Adrenal gland (tissue), 9 donors: ENCODE measurements at regions not wholly inside any gene's neighbourhood (a gene's known extent, or its start where the extent isn't known, plus 50 kb on each side); places are given as distances from the start of the nearest gene placed in this dataset.

Experiments
- DNase-seq, 7 donors: peaks; one replicate each; pipeline ENCODE4 v3.0.0-alpha.2; 2019 to 2020
- H3K27ac ChIP-seq, 5 donors: fragments of 200-600 bp; sonication (generic) in 4 of 5; 1 replicate in 3 of 5; 2 replicates in 2 of 5; pipeline versions ENCODE4 v1.5.1 to v1.8.0; 2016 to 2020; ENCODE audit warnings: mild to moderate bottlenecking in 1 of 5
- H3K27me3 ChIP-seq: fragments of 200-600 bp; 2 replicates; pipeline ENCODE4 v1.8.0; 2021
- H3K36me3 ChIP-seq, 2 donors: fragments of 200-600 bp; replicated peaks in 1 of 2; 1 replicate in 1 of 2; 2 replicates in 1 of 2; pipeline versions ENCODE4 v1.5.1 to v1.8.0; 2018 to 2022
- H3K4me1 ChIP-seq, 2 donors: fragments of 200-600 bp; replicated peaks in 1 of 2; 1 replicate in 1 of 2; 2 replicates in 1 of 2; pipeline versions ENCODE4 v1.5.1 to v1.8.0; 2018 to 2021
- H3K4me3 ChIP-seq, 4 donors: fragments of 200-600 bp; sonication (generic) in 3 of 4; one replicate each; pipeline ENCODE4 v1.5.1; 2016 to 2018
- H3K9me3 ChIP-seq, 3 donors: fragments of 200-600 bp; sonication (generic) in 1 of 3; replicated peaks in 1 of 3; 1 replicate in 2 of 3; 2 replicates in 1 of 3; pipeline versions ENCODE4 v1.5.1 to v1.8.0; 2016 to 2021
- CTCF ChIP-seq, 6 experiments: fragments of 450-650 bp in 4 of 6; fragments of 200-600 bp in 2 of 6; sonication (generic) in 1 of 6; IDR thresholded peaks; 1 replicate in 5 of 6; 2 replicates in 1 of 6; pipeline versions ENCODE4 v1.5.1 to v1.8.0; 2016 to 2021; ENCODE audit warnings: antibody characterized with exemption in 6 of 6, mild to moderate bottlenecking in 2 of 6, moderate library complexity in 1 of 6
- POLR2A ChIP-seq, 2 donors: fragments of 450-650 bp; IDR thresholded peaks; one replicate each; pipeline ENCODE4 v1.6.1; 2017; ENCODE audit warnings: antibody characterized with exemption in 2 of 2, mild to moderate bottlenecking in 2 of 2, moderate library complexity in 1 of 2
- WGBS, 4 donors: extraction: QIAGEN DNeasy Blood & Tissue Kit in 2 of 4; methylation state at CpG; one replicate each; pipeline versions ENCODE4 v1.1.5 to v1.1.7; 2013 to 2017; 5-methylcytosine and 5-hydroxymethylcytosine counted together
- intact Hi-C, 2 donors: fragments of 100-400 bp; cut with DNase I; formaldehyde crosslinking; loops; one replicate each; pipeline versions ENCODE4 v1.14.1 to v1.15.0; 2022 to 2023
- donor health status: healthy with polysubstance abuse.
- donor health status: Bipolar disorder and iron deficiency.
- donor health status: DM: yes; HTN: yes; CAD: no.
- donor health status: DM: no; HTN: no; CAD: no.
- donor health status: DM: no; HTN: no; CAD: no.

DNA sequence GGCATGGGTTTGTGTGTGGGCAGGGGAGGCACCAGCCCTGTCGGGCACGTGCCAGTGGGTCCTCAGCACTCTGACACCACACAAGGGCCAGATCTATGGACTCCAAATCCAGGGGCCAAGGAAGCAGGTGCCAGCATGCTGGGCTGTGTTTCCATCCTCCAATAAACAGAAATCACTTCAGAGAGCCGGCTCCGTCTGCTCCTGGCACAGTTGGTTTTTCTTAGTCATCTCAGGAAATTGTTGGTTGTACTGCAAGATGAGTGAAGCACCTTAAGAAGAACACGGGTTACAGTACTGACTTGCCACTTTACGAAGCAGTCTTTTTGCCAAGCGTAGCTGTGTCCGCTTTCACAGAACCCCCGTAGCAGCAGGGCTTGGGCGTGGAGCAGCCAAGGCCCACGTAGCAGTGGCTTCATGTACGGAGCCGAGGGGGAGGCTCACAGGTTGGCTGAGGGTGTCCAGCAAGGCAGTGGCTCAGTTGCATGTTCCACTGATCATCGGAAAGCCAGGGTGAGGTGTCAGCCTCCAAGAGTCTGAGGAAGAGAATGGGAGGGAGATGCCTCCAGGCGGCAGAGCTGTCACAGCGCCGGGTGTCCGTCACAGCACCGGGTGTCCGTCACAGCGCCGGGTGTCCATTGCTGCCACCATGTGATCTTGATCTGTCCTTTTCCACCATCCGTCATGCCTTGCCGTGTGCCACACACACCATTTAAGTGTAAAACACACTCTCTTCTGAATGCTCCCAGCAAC is 314.9 kb downstream of the CTTN start:
- H3K36me3 ChIP-seq = no peaks in the 10 kb centered on the region
- no peaks in the 10 kb centered on the region for H3K9me3 ChIP-seq
- no peak for DNase-seq
- no peak overlapping the region for H3K27ac ChIP-seq
- WGBS, 4 donors = 90 to 92% (median 91%) methylated on average over 21 to 24 of the region's 24 CpGs
- no peaks in the 10 kb centered on the region for H3K27me3 ChIP-seq
- TF ChIP-seq POLR2A (IDR thresholded peaks at IDR 0.05) (no peak), CTCF (IDR thresholded peaks at IDR 0.05) (no peak)
- intact Hi-C loops = no loop called here
- peaks cover 0 to 6% of the 10 kb centered on the region in 2 donors for H3K4me1 ChIP-seq
- no peak overlapping the region for H3K4me3 ChIP-seq

DNA sequence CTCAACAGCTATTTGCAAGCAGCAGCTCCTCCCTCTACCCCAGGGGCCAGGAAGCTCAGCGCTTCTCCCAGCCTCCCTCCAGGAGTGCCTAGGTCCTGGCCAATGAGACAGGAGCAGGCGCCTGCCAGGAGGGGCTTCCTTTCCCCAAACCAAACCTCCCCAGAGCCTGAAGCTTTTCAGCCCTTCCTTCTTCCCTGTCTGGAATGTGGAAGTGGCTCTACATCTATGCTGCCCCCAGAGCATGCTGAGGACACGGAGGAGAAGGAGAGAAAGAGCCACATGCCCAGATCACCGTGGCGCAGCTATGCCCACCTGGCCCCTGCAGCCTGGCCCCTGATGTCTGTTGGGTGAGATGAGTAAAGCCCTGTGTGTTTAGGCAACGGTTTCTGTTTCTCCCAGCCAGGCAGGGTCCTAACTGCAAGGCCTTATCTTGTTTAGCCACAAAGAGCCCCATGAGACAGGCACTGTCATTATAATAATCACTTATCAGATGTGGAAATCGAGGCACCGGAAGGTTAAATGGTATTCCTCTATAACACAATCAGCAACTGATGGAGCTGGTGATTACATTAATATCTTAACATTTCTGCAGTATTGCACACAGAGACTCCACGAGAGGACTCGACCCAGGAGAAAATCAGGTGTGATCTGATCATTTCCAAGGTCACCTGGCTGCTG is 315.8 kb downstream of the CTTN start:
- H3K36me3 ChIP-seq = no peaks in the 10 kb centered on the region

GRCh38 chr11:70715166-70715951 is 317.0 kb downstream of the CTTN start:
- TF ChIP-seq CTCF (IDR thresholded peaks at IDR 0.05) (no peak), POLR2A (IDR thresholded peaks at IDR 0.05) (no peak)
- H3K27me3 ChIP-seq = no peaks in the 10 kb centered on the region
- H3K4me3 ChIP-seq = no peak overlapping the region
- peaks cover 0 to 6% of the 10 kb centered on the region in 2 donors for H3K4me1 ChIP-seq
- 76 to 85% (median 84%) methylated on average over 14 to 15 of the region's 15 CpGs for WGBS, 4 donors
- H3K27ac ChIP-seq = no peak overlapping the region
- H3K36me3 ChIP-seq = no peaks in the 10 kb centered on the region
- no peaks in the 10 kb centered on the region for H3K9me3 ChIP-seq
- DNase-seq = no peak
- intact Hi-C loops = no loop called here

More for the DNA sequence above, 315.8 kb downstream of the CTTN start:
- TF ChIP-seq CTCF (IDR thresholded peaks at IDR 0.05) (no peak), POLR2A (IDR thresholded peaks at IDR 0.05) (no peak)
- Histone ChIP-seq H3K27ac (no peak overlapping the region), H3K9me3 (no peaks in the 10 kb centered on the region), H3K27me3 (no peaks in the 10 kb centered on the region), H3K4me3 (no peak overlapping the region), H3K4me1 (peaks cover 0 to 6% of the 10 kb centered on the region in 2 donors)
- no peak for DNase-seq
- intact Hi-C loops = no loop called here
- WGBS, 4 donors = 63 to 73% (median 70%) methylated on average over 9 to 10 of the region's 10 CpGs

DNA sequence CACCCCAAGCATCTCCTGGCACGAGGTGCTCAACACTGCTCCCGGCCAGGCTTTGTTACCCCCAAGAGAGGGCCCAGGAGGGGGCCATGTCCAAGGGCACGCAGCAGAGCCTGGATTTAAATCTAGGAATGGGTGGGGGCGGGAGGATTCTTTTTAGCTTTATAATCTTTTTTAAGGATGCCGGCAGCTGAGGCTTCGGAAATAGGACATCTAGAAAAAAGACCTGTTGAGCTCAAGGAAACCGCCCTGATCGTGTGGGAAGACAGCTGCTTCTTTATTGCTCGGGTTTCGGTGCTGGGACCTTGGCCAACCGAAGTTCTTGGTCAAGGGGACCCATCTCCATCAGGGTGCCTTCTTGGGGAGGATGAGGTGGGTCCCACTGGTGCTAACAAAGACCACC is 317.9 kb downstream of the CTTN start:
- intact Hi-C loops = no loop called here
- Histone ChIP-seq H3K27ac (no peak overlapping the region), H3K4me3 (no peak overlapping the region), H3K4me1 (peaks cover 0 to 6% of the 10 kb centered on the region in 2 donors), H3K36me3 (no peaks in the 10 kb centered on the region), H3K9me3 (no peaks in the 10 kb centered on the region), H3K27me3 (no peaks in the 10 kb centered on the region)
- 86 to 89% (median 87%) methylated on average over 11 of the region's 11 CpGs for WGBS, 4 donors
- no peak for DNase-seq
- TF ChIP-seq POLR2A (IDR thresholded peaks at IDR 0.05) = no peak
- no peak for TF ChIP-seq CTCF (IDR thresholded peaks at IDR 0.05)
